ENCODE measurements at regions not wholly inside any gene's neighbourhood (a gene's known extent, or its start where the extent isn't known, plus 50 kb on each side); places are given as distances from the start of the nearest gene placed in this dataset.

- Mint-ChIP-seq H3K27ac (no peak overlapping the region), H3K4me3 (no peak overlapping the region), H3K9me3 (no peaks in the 10 kb centered on the region), H3K27me3 (peaks cover 4% of the 10 kb centered on the region), H3K4me1 (ENCODE audit: low read depth) (no peaks in the 10 kb centered on the region), H3K36me3 (ENCODE audit: low read depth) (no peaks in the 10 kb centered on the region)
- Histone ChIP-seq H3K9me3 (ENCODE audit: control insufficient read depth in 1 of 2, insufficient read depth in 1 of 2, low read length in 2 of 2) (no peaks in the 10 kb centered on the region), H3K4me3 (ENCODE audit: low read length) (no peak overlapping the region), H3K36me3 (ENCODE audit: insufficient read depth, low read length) (no peaks in the 10 kb centered on the region), H3K27ac (ENCODE audit: low read depth in 1 of 2, low read length in 2 of 2) (no peak overlapping the region), H3K27me3 (ENCODE audit: control insufficient read depth in 1 of 2, insufficient read depth in 2 of 2, low read length in 2 of 2) (no peaks in the 10 kb centered on the region), H3K4me1 (ENCODE audit: insufficient read depth, low read length) (no peaks in the 10 kb centered on the region)
- ChIA-PET POLR2A (no interaction called here), CTCF (no interaction called here)
- no peak for TF ChIP-seq CTCF (IDR thresholded peaks at IDR 0.05)
- no peak for ATAC-seq (ENCODE audit: poor library complexity)
- intact Hi-C loops (cut with DNase I, micrococcal nuclease): no loop called here
- no peak for DNase-seq
Observed at GRCh38 chr2:15883684-15884083, 56.7 kb upstream of the MYCN start.

- POLR2A ChIA-PET: no interaction called here
- H3K36me3 Mint-ChIP-seq (ENCODE audit: low read depth): no peaks in the 10 kb centered on the region
- no peaks in the 10 kb centered on the region for H3K4me1 ChIP-seq (ENCODE audit: insufficient read depth, low read length)
Observed at GRCh38 chr2:15884790-15885189, 55.6 kb upstream of the MYCN start.

GRCh38 chr2:15886231-15886630 lies 54.1 kb upstream of the MYCN start:
- no peaks in the 10 kb centered on the region for H3K4me1 ChIP-seq (ENCODE audit: insufficient read depth, low read length)
- H3K36me3 ChIP-seq (ENCODE audit: insufficient read depth, low read length): no peaks in the 10 kb centered on the region
- no peak for TF ChIP-seq CTCF (IDR thresholded peaks at IDR 0.05)
- ChIA-PET CTCF (no interaction called here), POLR2A (no interaction called here)
- Mint-ChIP-seq H3K27me3 (peaks cover 4% of the 10 kb centered on the region), H3K9me3 (no peaks in the 10 kb centered on the region), H3K36me3 (ENCODE audit: low read depth) (no peaks in the 10 kb centered on the region), H3K4me1 (ENCODE audit: low read depth) (no peaks in the 10 kb centered on the region), H3K4me3 (no peak overlapping the region), H3K27ac (no peak overlapping the region)
- H3K27me3 ChIP-seq (ENCODE audit: control insufficient read depth in 1 of 2, insufficient read depth in 2 of 2, low read length in 2 of 2): no peaks in the 10 kb centered on the region
- intact Hi-C loops (cut with DNase I, micrococcal nuclease): no loop called here
- peaks cover 0 to 3% of the 10 kb centered on the region in 2 experiments for H3K9me3 ChIP-seq (ENCODE audit: control insufficient read depth in 1 of 2, insufficient read depth in 1 of 2, low read length in 2 of 2)
- ATAC-seq (ENCODE audit: poor library complexity) (no peak), DNase-seq (no peak)
- no peak overlapping the region for H3K27ac ChIP-seq (ENCODE audit: low read depth in 1 of 2, low read length in 2 of 2)
- H3K4me3 ChIP-seq (ENCODE audit: low read length): no peak overlapping the region

More at GRCh38 chr2:15884790-15885189, 55.6 kb upstream of the MYCN start:
- intact Hi-C loops (cut with DNase I, micrococcal nuclease): no loop called here
- Mint-ChIP-seq H3K4me1 (ENCODE audit: low read depth) (no peaks in the 10 kb centered on the region), H3K9me3 (no peaks in the 10 kb centered on the region), H3K4me3 (no peak overlapping the region), H3K27ac (no peak overlapping the region), H3K27me3 (peaks cover 4% of the 10 kb centered on the region)
- Histone ChIP-seq H3K36me3 (ENCODE audit: insufficient read depth, low read length) (no peaks in the 10 kb centered on the region), H3K27ac (ENCODE audit: low read depth in 1 of 2, low read length in 2 of 2) (no peak overlapping the region), H3K27me3 (ENCODE audit: control insufficient read depth in 1 of 2, insufficient read depth in 2 of 2, low read length in 2 of 2) (no peaks in the 10 kb centered on the region), H3K4me3 (ENCODE audit: low read length) (no peak overlapping the region), H3K9me3 (ENCODE audit: control insufficient read depth in 1 of 2, insufficient read depth in 1 of 2, low read length in 2 of 2) (no peaks in the 10 kb centered on the region)
- TF ChIP-seq CTCF (IDR thresholded peaks at IDR 0.05): no peak
- no peak for ATAC-seq (ENCODE audit: poor library complexity)
- DNase-seq: no peak
- CTCF ChIA-PET: interaction anchor here (0.7 kb wide), 1 partner anchor 542 kb away, joined by 3 read pairs; no protein-coding TSS in a partner anchor
